RWPE1 (cell line): ENCODE measurements at regions not wholly inside any gene's neighbourhood (a gene's known extent, or its start where the extent isn't known, plus 50 kb on each side); places are given as distances from the start of the nearest gene placed in this dataset.

ENCODE experiments used
- CTCF ChIA-PET: fragments of 350-600 bp; sonication (Branson Sonifier 250); formaldehyde crosslinking; extraction: SDS; loops from one replicate; lab custom pipeline; 2021; lab: Yijun Ruan, JAX
- POLR2A ChIA-PET: fragments of 400-600 bp; formaldehyde crosslinking; extraction: SDS; loops from one replicate; lab custom pipeline; 2020; ENCODE audit warnings: antibody characterized with exemption; ENCODE audit not compliant: low non-redundant PET; lab: Yijun Ruan, JAX
- DNase-seq: peaks from one replicate; pipeline ENCODE4 v3.0.0; 2012; ENCODE audit warnings: low spot score
- H3K27ac ChIP-seq: fragments of 450-650 bp; 2 replicates; pipeline ENCODE4 v1.5.1; 2017
- CTCF ChIP-seq: fragments of 450-650 bp; conservative IDR thresholded peaks from 2 replicates; pipeline ENCODE4 v1.5.1; 2017; ENCODE audit warnings: low read depth, mild to moderate bottlenecking

DNA sequence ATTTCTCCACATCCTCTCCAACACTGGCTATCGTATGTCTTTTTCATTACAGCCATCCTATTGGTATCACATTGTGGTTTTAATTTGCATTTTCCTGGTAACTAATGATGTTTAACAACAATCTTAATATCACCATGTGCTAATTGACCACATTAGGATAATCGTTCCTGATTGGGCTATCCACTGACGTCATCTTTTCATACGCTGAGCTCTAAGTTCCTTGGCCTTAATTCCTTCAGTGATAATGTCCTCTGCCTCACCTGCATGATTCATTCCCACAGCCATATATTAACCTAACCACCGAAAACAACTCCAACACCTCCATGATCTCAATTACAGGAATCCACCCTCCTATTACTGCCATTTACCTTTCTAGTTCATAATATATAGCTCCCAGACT, 547.9 kb upstream of the BRINP1 start:
- no peak for TF ChIP-seq CTCF
- no peak for DNase-seq
- POLR2A ChIA-PET = no interaction called here
- CTCF ChIA-PET = no interaction called here
- no peak overlapping the region for H3K27ac ChIP-seq

- no peak overlapping the region for H3K27ac ChIP-seq
- CTCF ChIA-PET = no interaction called here
- TF ChIP-seq CTCF = no peak
- POLR2A ChIA-PET = no interaction called here
- DNase-seq = no peak
Observed at GRCh38 chr9:119907056-119907455, 537.8 kb upstream of the BRINP1 start.

DNA sequence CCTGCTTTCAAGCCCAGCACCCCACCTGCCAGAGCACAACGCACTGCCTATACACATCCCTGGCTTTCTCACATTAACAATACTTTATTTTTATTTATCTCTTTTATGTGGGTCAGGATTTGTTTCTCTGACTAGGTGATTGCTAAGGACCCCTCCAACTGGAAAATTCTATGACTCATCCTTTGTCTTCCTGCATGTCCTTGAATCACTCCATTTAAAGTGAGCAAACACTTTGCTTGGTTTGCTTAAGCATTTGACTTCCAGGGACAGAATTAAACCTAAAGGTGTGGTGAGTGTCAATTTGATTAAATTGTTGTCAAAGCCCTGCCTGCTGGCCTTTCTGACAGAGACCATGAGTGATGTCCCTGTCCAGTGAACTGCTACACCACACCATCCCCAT, 536.5 kb upstream of the BRINP1 start:
- DNase-seq = no peak
- POLR2A ChIA-PET = no interaction called here
- no peak for TF ChIP-seq CTCF
- no peak overlapping the region for H3K27ac ChIP-seq
- CTCF ChIA-PET = no interaction called here

GRCh38 chr9:119903851-119904250, 534.6 kb upstream of the BRINP1 start:
- no peak for TF ChIP-seq CTCF
- POLR2A ChIA-PET = no interaction called here
- no peak for DNase-seq
- H3K27ac ChIP-seq = no peak overlapping the region
- CTCF ChIA-PET = interaction anchor here (0.7 kb wide), 1 partner anchor 325 kb away, joined by 3 read pairs; no protein-coding TSS in a partner anchor

DNA sequence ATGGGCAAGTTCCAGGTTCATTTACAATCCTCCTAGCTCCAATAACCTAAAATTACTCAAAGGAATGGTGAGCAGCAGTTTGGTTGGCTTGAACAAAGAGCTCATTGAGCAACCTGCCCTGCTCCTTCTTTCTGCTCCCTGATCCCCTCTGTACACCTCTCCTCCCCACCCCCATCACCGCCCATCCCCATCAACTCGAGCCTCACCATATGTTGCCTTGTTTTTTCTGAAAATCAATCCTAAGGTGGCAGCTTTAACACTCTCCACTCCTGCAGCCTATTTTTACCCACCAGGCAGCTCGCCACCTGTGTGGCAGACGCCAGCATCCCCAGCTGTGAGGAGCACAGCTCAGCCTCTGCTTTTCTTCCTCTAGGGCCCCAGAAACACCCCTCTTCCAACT, 533.4 kb upstream of the BRINP1 start:
- POLR2A ChIA-PET = no interaction called here
- DNase-seq = no peak

GRCh38 chr9:119898316-119898715, 529.1 kb upstream of the BRINP1 start:
- DNase-seq = no peak
- POLR2A ChIA-PET = no interaction called here
- no peak for TF ChIP-seq CTCF
- no peak overlapping the region for H3K27ac ChIP-seq
- CTCF ChIA-PET = no interaction called here

More for the DNA sequence above, 533.4 kb upstream of the BRINP1 start:
- H3K27ac ChIP-seq = no peak overlapping the region
- CTCF ChIA-PET = interaction anchor here (0.7 kb wide), 1 partner anchor 417 kb away, joined by 3 read pairs; no protein-coding TSS in a partner anchor
- TF ChIP-seq CTCF = no peak
